Tibial nerve (tissue), 4 donors: ENCODE measurements at regions not wholly inside any gene's neighbourhood (a gene's known extent, or its start where the extent isn't known, plus 50 kb on each side); places are given as distances from the start of the nearest gene placed in this dataset.

Experiments used
- DNase-seq, 2 donors: peaks; one replicate each; pipeline ENCODE4 v3.0.0-alpha.2; 2019; ENCODE audit warnings: low spot score in 2 of 2
- H3K27ac ChIP-seq, 4 donors: fragments of 200-600 bp; sonication (generic) in 3 of 4; one replicate each; pipeline ENCODE4 v1.5.1; 2017 to 2019; ENCODE audit warnings: mild to moderate bottlenecking in 1 of 4
- H3K27me3 ChIP-seq, 2 donors: fragments of 200-600 bp; sonication (generic) in 1 of 2; one replicate each; pipeline versions ENCODE4 v1.5.1 to v1.6.0; 2017 to 2019
- H3K36me3 ChIP-seq, 3 donors: fragments of 200-600 bp; sonication (generic); one replicate each; pipeline ENCODE4 v1.5.1; 2018 to 2019
- H3K4me1 ChIP-seq, 4 donors: fragments of 200-600 bp; sonication (generic) in 3 of 4; one replicate each; pipeline ENCODE4 v1.5.1; 2017 to 2019
- H3K4me3 ChIP-seq, 4 donors: fragments of 200-600 bp; sonication (generic) in 3 of 4; one replicate each; pipeline ENCODE4 v1.5.1; 2017 to 2019; ENCODE audit warnings: mild to moderate bottlenecking in 1 of 4, moderate library complexity in 1 of 4
- H3K9me3 ChIP-seq, 4 donors: fragments of 200-600 bp; sonication (generic) in 3 of 4; one replicate each; pipeline ENCODE4 v1.5.1; 2017 to 2019
- CTCF ChIP-seq, 5 experiments: fragments of 200-600 bp in 3 of 5; fragments of 450-650 bp in 2 of 5; sonication (generic) in 3 of 5; IDR thresholded peaks; one replicate each; pipeline ENCODE4 v1.5.1; 2016 to 2019; ENCODE audit warnings: antibody characterized with exemption in 5 of 5, mild to moderate bottlenecking in 3 of 5, moderate library complexity in 2 of 5
- EP300 ChIP-seq, 2 donors: sonication (generic); formaldehyde crosslinking; IDR thresholded peaks; one replicate each; pipeline ENCODE4 v1.6.1; 2017; ENCODE audit warnings: antibody characterized with exemption in 2 of 2, mild to moderate bottlenecking in 1 of 2
- POLR2A ChIP-seq, 2 donors: fragments of 450-650 bp; IDR thresholded peaks; one replicate each; pipeline ENCODE4 v1.6.1; 2017; ENCODE audit warnings: antibody characterized with exemption in 2 of 2, mild to moderate bottlenecking in 2 of 2, moderate library complexity in 2 of 2
- WGBS, 2 donors: methylation state at CpG; one replicate each; pipeline ENCODE4 v1.1.5; 2018; 5-methylcytosine and 5-hydroxymethylcytosine counted together

GRCh38 chr13:106650690-106651205, 82.8 kb upstream of the ARGLU1 start:
- Histone ChIP-seq H3K27ac (peak overlapping the region in 1 of 4 donors; percentile 54), H3K4me3 (no peak overlapping the region), H3K27me3 (no peaks in the 10 kb centered on the region), H3K9me3 (no peaks in the 10 kb centered on the region), H3K36me3 (no peaks in the 10 kb centered on the region), H3K4me1 (no peaks in the 10 kb centered on the region)
- DNase-seq, result no peak
- WGBS, 2 donors, result 78 to 86% methylated on average over 7 of the region's 7 CpGs
- TF ChIP-seq EP300 (IDR thresholded peaks at IDR 0.05), result no peak
- no peak for TF ChIP-seq CTCF (IDR thresholded peaks at IDR 0.05)
- no peak for TF ChIP-seq POLR2A (IDR thresholded peaks at IDR 0.05)

GRCh38 chr13:106649495-106649894, 81.6 kb upstream of the ARGLU1 start:
- no peak for TF ChIP-seq EP300 (IDR thresholded peaks at IDR 0.05)
- no peak for TF ChIP-seq POLR2A (IDR thresholded peaks at IDR 0.05)
- TF ChIP-seq CTCF (IDR thresholded peaks at IDR 0.05), result no peak
- WGBS, 2 donors, result 80 to 82% methylated on average over 4 of the region's 4 CpGs

GRCh38 chr13:106640515-106640914, 72.6 kb upstream of the ARGLU1 start:
- Histone ChIP-seq H3K9me3 (no peaks in the 10 kb centered on the region), H3K4me1 (no peaks in the 10 kb centered on the region), H3K4me3 (no peak overlapping the region), H3K27ac (no peak overlapping the region), H3K27me3 (no peaks in the 10 kb centered on the region), H3K36me3 (no peaks in the 10 kb centered on the region)
- DNase-seq, result no peak
- WGBS, 2 donors, result 94 to 95% methylated on average over 5 of the region's 5 CpGs
- TF ChIP-seq POLR2A (IDR thresholded peaks at IDR 0.05), result no peak

More at GRCh38 chr13:106649495-106649894, 81.6 kb upstream of the ARGLU1 start:
- Histone ChIP-seq H3K27me3 (no peaks in the 10 kb centered on the region), H3K4me3 (no peak overlapping the region), H3K27ac (no peak overlapping the region), H3K36me3 (no peaks in the 10 kb centered on the region), H3K4me1 (no peaks in the 10 kb centered on the region), H3K9me3 (no peaks in the 10 kb centered on the region)
- DNase-seq, result no peak

- no peak overlapping the region for H3K27ac ChIP-seq
- TF ChIP-seq POLR2A (IDR thresholded peaks at IDR 0.05) (no peak), CTCF (IDR thresholded peaks at IDR 0.05) (no peak), EP300 (IDR thresholded peaks at IDR 0.05) (no peak)
- no peak overlapping the region for H3K4me3 ChIP-seq
- no peaks in the 10 kb centered on the region for H3K9me3 ChIP-seq
- DNase-seq, result no peak
- H3K4me1 ChIP-seq, result no peaks in the 10 kb centered on the region
- H3K36me3 ChIP-seq, result no peaks in the 10 kb centered on the region
- 94 to 100% methylated on average over 2 of the region's 2 CpGs for WGBS, 2 donors
- H3K27me3 ChIP-seq, result no peaks in the 10 kb centered on the region
Measured at GRCh38 chr13:106637519-106637918, 69.6 kb upstream of the ARGLU1 start.

- no peaks in the 10 kb centered on the region for H3K9me3 ChIP-seq
- H3K27me3 ChIP-seq, result no peaks in the 10 kb centered on the region
- no peaks in the 10 kb centered on the region for H3K36me3 ChIP-seq
- H3K4me3 ChIP-seq, result no peak overlapping the region
- no peak for TF ChIP-seq CTCF (IDR thresholded peaks at IDR 0.05)
- no peak overlapping the region for H3K27ac ChIP-seq
- no peaks in the 10 kb centered on the region for H3K4me1 ChIP-seq
- DNase-seq, result no peak
- 85 to 97% methylated on average over 3 of the region's 3 CpGs for WGBS, 2 donors
Measured at GRCh38 chr13:106636492-106636891, 68.6 kb upstream of the ARGLU1 start.

GRCh38 chr13:106635616-106636015, 67.7 kb upstream of the ARGLU1 start:
- H3K9me3 ChIP-seq, result no peaks in the 10 kb centered on the region
- H3K4me1 ChIP-seq, result no peaks in the 10 kb centered on the region
- 94 to 96% methylated on average over 8 of the region's 9 CpGs for WGBS, 2 donors
- no peaks in the 10 kb centered on the region for H3K36me3 ChIP-seq
- TF ChIP-seq POLR2A (IDR thresholded peaks at IDR 0.05) (no peak), CTCF (IDR thresholded peaks at IDR 0.05) (no peak), EP300 (IDR thresholded peaks at IDR 0.05) (no peak)
- no peak overlapping the region for H3K27ac ChIP-seq
- DNase-seq, result no peak
- H3K27me3 ChIP-seq, result no peaks in the 10 kb centered on the region
- no peak overlapping the region for H3K4me3 ChIP-seq
